ENCODE measurements at regions not wholly inside any gene's neighbourhood (a gene's known extent, or its start where the extent isn't known, plus 50 kb on each side); places are given as distances from the start of the nearest gene placed in this dataset.

DNA sequence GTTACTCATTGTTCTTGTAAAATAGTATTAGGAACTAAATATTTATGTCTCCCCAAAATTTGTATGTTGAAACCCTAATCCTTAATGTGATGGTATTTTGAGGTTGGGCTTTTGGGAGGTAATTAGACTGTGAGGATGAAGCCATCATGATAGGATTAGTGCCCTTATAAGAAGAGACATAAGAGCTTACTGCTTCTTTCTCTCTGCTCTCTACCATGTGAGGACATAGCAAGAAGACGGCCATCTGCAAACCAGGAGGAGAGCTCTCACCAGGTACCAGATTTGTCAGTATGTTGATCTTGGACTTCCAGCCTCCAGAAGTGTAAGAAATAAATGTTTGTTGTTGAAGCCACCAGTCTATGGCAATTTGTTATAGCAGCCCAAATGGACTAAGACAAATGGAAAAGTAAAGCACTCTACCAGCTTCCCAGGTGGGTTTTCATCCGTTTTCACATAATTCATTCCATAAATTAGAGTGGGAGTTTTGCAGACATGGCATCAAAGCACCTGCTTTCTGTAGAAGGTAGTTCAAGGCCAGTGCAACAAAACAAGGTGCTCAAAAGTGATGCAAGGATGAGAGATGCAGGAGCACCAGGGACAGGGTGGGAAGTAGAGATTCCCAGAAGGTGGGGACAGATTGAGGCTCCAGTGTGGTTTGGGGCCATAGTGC is 70.7 kb downstream of the MYCN start:
- TF ChIP-seq POLR2A (IDR thresholded peaks at IDR 0.05), result no peak
- TF ChIP-seq, protein P1, sequence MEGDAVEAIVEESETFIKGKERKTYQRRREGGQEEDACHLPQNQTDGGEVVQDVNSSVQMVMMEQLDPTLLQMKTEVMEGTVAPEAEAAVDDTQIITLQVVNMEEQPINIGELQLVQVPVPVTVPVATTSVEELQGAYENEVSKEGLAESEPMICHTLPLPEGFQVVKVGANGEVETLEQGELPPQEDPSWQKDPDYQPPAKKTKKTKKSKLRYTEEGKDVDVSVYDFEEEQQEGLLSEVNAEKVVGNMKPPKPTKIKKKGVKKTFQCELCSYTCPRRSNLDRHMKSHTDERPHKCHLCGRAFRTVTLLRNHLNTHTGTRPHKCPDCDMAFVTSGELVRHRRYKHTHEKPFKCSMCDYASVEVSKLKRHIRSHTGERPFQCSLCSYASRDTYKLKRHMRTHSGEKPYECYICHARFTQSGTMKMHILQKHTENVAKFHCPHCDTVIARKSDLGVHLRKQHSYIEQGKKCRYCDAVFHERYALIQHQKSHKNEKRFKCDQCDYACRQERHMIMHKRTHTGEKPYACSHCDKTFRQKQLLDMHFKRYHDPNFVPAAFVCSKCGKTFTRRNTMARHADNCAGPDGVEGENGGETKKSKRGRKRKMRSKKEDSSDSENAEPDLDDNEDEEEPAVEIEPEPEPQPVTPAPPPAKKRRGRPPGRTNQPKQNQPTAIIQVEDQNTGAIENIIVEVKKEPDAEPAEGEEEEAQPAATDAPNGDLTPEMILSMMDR (IDR thresholded peaks at IDR 0.05), result no peak
- no peak for TF ChIP-seq EP300 (IDR thresholded peaks at IDR 0.05)
- no peak for TF ChIP-seq POLR2AphosphoS5 (IDR thresholded peaks at IDR 0.05)
